ENCODE measurements at regions not wholly inside any gene's neighbourhood (a gene's known extent, or its start where the extent isn't known, plus 50 kb on each side); places are given as distances from the start of the nearest gene placed in this dataset.
"Not testable (repeated sequence)": the region's sequence is repeated elsewhere in the genome, so short reads cannot be mapped to it uniquely, and the experiment has no call there.

- DNase-seq = no peak
Observed at GRCh38 chr3:68676136-68676535, 256.2 kb downstream of the TAFA4 start.

GRCh38 chr3:68667346-68667745, 265.0 kb downstream of the TAFA4 start:
- no peak for DNase-seq

- DNase-seq = no peak
Observed at GRCh38 chr3:68666429-68667136, 265.8 kb downstream of the TAFA4 start.

- no peak for DNase-seq
Observed at GRCh38 chr3:68664276-68664675, 268.1 kb downstream of the TAFA4 start.

- no peak for DNase-seq
Observed at GRCh38 chr3:68662176-68662575, 270.2 kb downstream of the TAFA4 start.

GRCh38 chr3:68650657-68651056, 281.7 kb downstream of the TAFA4 start:
- not testable (repeated sequence) for DNase-seq

- DNase-seq = no peak
Observed at GRCh38 chr3:68648494-68648893, 283.9 kb downstream of the TAFA4 start.

GRCh38 chr3:68631850-68632545, 300.3 kb downstream of the TAFA4 start:
- DNase-seq = no peak

GRCh38 chr3:68620211-68620610, 312.1 kb downstream of the TAFA4 start:
- DNase-seq = no peak

- DNase-seq = no peak
Observed at GRCh38 chr3:68614087-68614486, 318.3 kb downstream of the TAFA4 start.

GRCh38 chr3:68571321-68571720, 361.0 kb downstream of the TAFA4 start:
- no peak for DNase-seq

GRCh38 chr3:68560728-68561127, 371.6 kb downstream of the TAFA4 start:
- no peak for DNase-seq

- no peak for DNase-seq
Observed at GRCh38 chr3:68535782-68536181, 396.6 kb downstream of the TAFA4 start.

- no peak for DNase-seq
Observed at GRCh38 chr3:68523330-68523729, 409.0 kb downstream of the TAFA4 start.

GRCh38 chr3:68515237-68515636, 417.1 kb downstream of the TAFA4 start:
- DNase-seq = no peak

GRCh38 chr3:68504201-68504600, 428.1 kb downstream of the TAFA4 start:
- no peak for DNase-seq

- DNase-seq = not testable (repeated sequence)
Observed at GRCh38 chr3:68485845-68486244, 446.5 kb downstream of the TAFA4 start.

GRCh38 chr3:68485051-68485450, 447.3 kb downstream of the TAFA4 start:
- DNase-seq = no peak

- DNase-seq = no peak
Observed at GRCh38 chr3:68483601-68484000, 448.7 kb downstream of the TAFA4 start.

GRCh38 chr3:68483041-68483440, 449.3 kb downstream of the TAFA4 start:
- DNase-seq = no peak

GRCh38 chr3:68482565-68482964, 449.8 kb downstream of the TAFA4 start:
- DNase-seq = no peak

GRCh38 chr3:68479779-68480178, 452.6 kb downstream of the TAFA4 start:
- DNase-seq = no peak

GRCh38 chr3:68468695-68469375, 463.5 kb downstream of the TAFA4 start:
- no peak for DNase-seq

GRCh38 chr3:68467465-68467864, 464.9 kb downstream of the TAFA4 start:
- no peak for DNase-seq

Data from right kidney (tissue), 1 donor.